ENCODE measurements at regions not wholly inside any gene's neighbourhood (a gene's known extent, or its start where the extent isn't known, plus 50 kb on each side); places are given as distances from the start of the nearest gene placed in this dataset.
A peak's percentile ranks its signal among the peaks of the same experiment; 100 is the strongest.

GRCh38 chr2:173588931-173589369 lies 234.3 kb downstream of the CDCA7 start:
- TF ChIP-seq CTCF (IDR thresholded peaks at IDR 0.05), result no peak
- no peak for TF ChIP-seq POLR2AphosphoS5 (IDR thresholded peaks at IDR 0.05)
- TF ChIP-seq POLR2A (IDR thresholded peaks at IDR 0.05), result no peak
- WGBS, result 56% methylated on average over 9 of the region's 9 CpGs
- Histone ChIP-seq H3K9me3 (no peaks in the 10 kb centered on the region), H3K27ac (no peak overlapping the region), H3K4me3 (no peak overlapping the region), H3K27me3 (replicated peaks; ENCODE audit: insufficient read depth) (no peaks in the 10 kb centered on the region), H3K4me1 (replicated peaks) (no peaks in the 10 kb centered on the region), H3K36me3 (no peaks in the 10 kb centered on the region)
- intact Hi-C loops (cut with DNase I), result no loop called here
- DNase-seq (ENCODE audit: low spot score), result no peak

GRCh38 chr2:173589604-173590275 lies 235.1 kb downstream of the CDCA7 start:
- no peak for TF ChIP-seq POLR2A (IDR thresholded peaks at IDR 0.05)
- peak in 1 of 4 experiments; percentile 36 for TF ChIP-seq CTCF (IDR thresholded peaks at IDR 0.05)
- Histone ChIP-seq H3K4me3 (no peak overlapping the region), H3K36me3 (no peaks in the 10 kb centered on the region), H3K9me3 (no peaks in the 10 kb centered on the region), H3K4me1 (replicated peaks) (no peaks in the 10 kb centered on the region), H3K27me3 (replicated peaks; ENCODE audit: insufficient read depth) (no peaks in the 10 kb centered on the region), H3K27ac (no peak overlapping the region)
- intact Hi-C loops (cut with DNase I), result no loop called here
- 48% methylated on average over 3 of the region's 3 CpGs for WGBS
- no peak for DNase-seq (ENCODE audit: low spot score)

GRCh38 chr2:173590276-173590861 lies 235.7 kb downstream of the CDCA7 start:
- Histone ChIP-seq H3K4me3 (no peak overlapping the region), H3K36me3 (no peaks in the 10 kb centered on the region), H3K27me3 (replicated peaks; ENCODE audit: insufficient read depth) (no peaks in the 10 kb centered on the region), H3K4me1 (replicated peaks) (no peaks in the 10 kb centered on the region), H3K27ac (no peak overlapping the region), H3K9me3 (no peaks in the 10 kb centered on the region)
- WGBS, result 51% methylated on average over 6 of the region's 6 CpGs
- no peak for DNase-seq (ENCODE audit: low spot score)
- TF ChIP-seq CTCF (IDR thresholded peaks at IDR 0.05) (no peak), POLR2AphosphoS5 (IDR thresholded peaks at IDR 0.05) (no peak), POLR2A (IDR thresholded peaks at IDR 0.05) (no peak)
- intact Hi-C loops (cut with DNase I), result no loop called here

- H3K4me1 ChIP-seq (replicated peaks), result no peaks in the 10 kb centered on the region
- H3K36me3 ChIP-seq, result no peaks in the 10 kb centered on the region
- intact Hi-C loops (cut with DNase I), result no loop called here
- no peak for DNase-seq (ENCODE audit: low spot score)
- no peak for TF ChIP-seq CTCF (IDR thresholded peaks at IDR 0.05)
- no peak overlapping the region for H3K4me3 ChIP-seq
- no peaks in the 10 kb centered on the region for H3K27me3 ChIP-seq (replicated peaks; ENCODE audit: insufficient read depth)
- no peaks in the 10 kb centered on the region for H3K9me3 ChIP-seq
- H3K27ac ChIP-seq, result no peak overlapping the region
These were observed 238.4 kb downstream of the CDCA7 start for GRCh38 chr2:173593109-173593508.

- Histone ChIP-seq H3K4me3 (no peak overlapping the region), H3K27me3 (replicated peaks; ENCODE audit: insufficient read depth) (no peaks in the 10 kb centered on the region), H3K9me3 (no peaks in the 10 kb centered on the region), H3K36me3 (no peaks in the 10 kb centered on the region), H3K27ac (no peak overlapping the region), H3K4me1 (replicated peaks) (no peaks in the 10 kb centered on the region)
- intact Hi-C loops (cut with DNase I), result no loop called here
- TF ChIP-seq CTCF (IDR thresholded peaks at IDR 0.05), result no peak
- TF ChIP-seq POLR2AphosphoS5 (IDR thresholded peaks at IDR 0.05), result no peak
- no peak for TF ChIP-seq POLR2A (IDR thresholded peaks at IDR 0.05)
- DNase-seq (ENCODE audit: low spot score), result no peak
These were observed 241.6 kb downstream of the CDCA7 start for GRCh38 chr2:173596244-173596643.

All from prostate gland (tissue), 2 donors.